DOHH2 (cell line): ENCODE measurements at regions not wholly inside any gene's neighbourhood (a gene's known extent, or its start where the extent isn't known, plus 50 kb on each side); places are given as distances from the start of the nearest gene placed in this dataset.

Experiments used
- EZH2phosphoT487 ChIP-seq: fragments of 200-600 bp; sonication (generic); IDR thresholded peaks from 2 replicates; pipeline ENCODE4 v1.6.1; 2017; ENCODE audit warnings: borderline replicate concordance, mild to moderate bottlenecking, antibody characterized with exemption, low read length, moderate library complexity, mixed read lengths
- TF ChIP-seq, protein P1 (sequence below): fragments of 200-600 bp; sonication (generic); IDR thresholded peaks from one replicate; pipeline ENCODE4 v1.5.1; 2014; ENCODE audit warnings: antibody characterized with exemption, mild to moderate bottlenecking, low read depth, low read length; ENCODE audit not compliant: poor library complexity, severe bottlenecking

- TF ChIP-seq, protein P1, sequence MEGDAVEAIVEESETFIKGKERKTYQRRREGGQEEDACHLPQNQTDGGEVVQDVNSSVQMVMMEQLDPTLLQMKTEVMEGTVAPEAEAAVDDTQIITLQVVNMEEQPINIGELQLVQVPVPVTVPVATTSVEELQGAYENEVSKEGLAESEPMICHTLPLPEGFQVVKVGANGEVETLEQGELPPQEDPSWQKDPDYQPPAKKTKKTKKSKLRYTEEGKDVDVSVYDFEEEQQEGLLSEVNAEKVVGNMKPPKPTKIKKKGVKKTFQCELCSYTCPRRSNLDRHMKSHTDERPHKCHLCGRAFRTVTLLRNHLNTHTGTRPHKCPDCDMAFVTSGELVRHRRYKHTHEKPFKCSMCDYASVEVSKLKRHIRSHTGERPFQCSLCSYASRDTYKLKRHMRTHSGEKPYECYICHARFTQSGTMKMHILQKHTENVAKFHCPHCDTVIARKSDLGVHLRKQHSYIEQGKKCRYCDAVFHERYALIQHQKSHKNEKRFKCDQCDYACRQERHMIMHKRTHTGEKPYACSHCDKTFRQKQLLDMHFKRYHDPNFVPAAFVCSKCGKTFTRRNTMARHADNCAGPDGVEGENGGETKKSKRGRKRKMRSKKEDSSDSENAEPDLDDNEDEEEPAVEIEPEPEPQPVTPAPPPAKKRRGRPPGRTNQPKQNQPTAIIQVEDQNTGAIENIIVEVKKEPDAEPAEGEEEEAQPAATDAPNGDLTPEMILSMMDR, result no peak
- no peak for TF ChIP-seq EZH2phosphoT487
These were observed 84.1 kb upstream of the HNRNPU start for GRCh38 chr1:244948416-244948815.
